Femur (tissue), 1 donor: ENCODE measurements at regions not wholly inside any gene's neighbourhood (a gene's known extent, or its start where the extent isn't known, plus 50 kb on each side); places are given as distances from the start of the nearest gene placed in this dataset.
"Not testable (repeated sequence)": the region's sequence is repeated elsewhere in the genome, so short reads cannot be mapped to it uniquely, and the experiment has no call there.

Source experiments
- DNase-seq: peaks from one replicate; pipeline ENCODE4 v3.0.0-alpha.2; 2017

DNA sequence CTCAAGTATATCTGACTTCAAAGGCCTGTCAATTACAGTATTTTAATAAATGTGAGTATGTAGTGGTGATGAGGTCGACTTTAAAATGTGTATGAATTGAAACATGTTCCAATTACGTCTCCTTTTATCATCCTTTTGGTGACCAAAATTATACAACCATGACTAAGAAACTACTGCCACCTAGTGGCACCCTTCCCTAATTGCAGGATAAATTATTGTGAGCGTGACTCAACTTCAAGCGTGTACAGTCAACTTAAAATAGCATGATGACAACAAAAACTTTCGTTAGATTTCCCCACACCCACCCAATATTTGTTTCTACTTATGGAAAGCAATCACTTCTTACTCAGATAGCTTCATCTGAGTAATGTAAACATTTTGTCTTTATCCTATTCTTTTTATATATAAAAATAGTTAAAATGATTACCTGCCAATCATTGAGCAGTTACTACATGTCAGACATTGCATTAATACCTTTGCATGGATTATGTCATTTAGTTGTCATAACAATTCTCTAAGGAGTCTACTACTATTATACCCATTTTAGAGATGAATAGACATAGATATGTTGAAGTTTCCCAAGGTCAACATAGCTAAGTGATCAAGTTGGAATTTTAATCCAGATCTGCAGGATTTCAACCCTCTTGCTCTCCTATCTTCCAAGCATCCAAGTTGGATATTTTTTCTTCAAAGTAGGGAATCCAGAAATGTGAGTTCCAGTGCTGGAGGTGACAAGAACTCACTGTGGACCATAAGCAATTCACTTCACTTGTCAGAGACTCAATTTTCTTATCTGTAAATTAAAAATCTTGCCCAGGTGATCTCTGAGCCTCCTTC, 106.0 kb downstream of the MEX3B start:
- no peak for DNase-seq

DNA sequence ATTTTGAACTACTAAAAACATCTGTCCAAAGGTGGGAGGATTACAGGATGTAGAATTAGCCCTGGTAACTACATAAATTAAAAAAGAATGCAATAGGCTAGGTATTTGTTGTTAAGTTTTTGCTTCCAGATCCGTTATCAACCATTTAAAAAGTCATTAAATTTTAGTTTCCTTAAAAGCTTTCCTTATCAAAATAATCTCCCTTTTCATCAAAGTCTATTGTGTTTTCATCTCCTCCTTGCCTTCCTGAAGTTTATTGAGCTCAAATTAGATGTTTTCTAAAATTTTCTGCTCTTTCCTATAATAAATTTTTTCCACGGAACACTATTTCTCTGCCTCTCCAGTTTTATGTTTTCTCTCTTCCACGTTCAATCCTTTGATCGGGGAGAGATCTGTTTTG, 108.6 kb downstream of the MEX3B start:
- no peak for DNase-seq

DNA sequence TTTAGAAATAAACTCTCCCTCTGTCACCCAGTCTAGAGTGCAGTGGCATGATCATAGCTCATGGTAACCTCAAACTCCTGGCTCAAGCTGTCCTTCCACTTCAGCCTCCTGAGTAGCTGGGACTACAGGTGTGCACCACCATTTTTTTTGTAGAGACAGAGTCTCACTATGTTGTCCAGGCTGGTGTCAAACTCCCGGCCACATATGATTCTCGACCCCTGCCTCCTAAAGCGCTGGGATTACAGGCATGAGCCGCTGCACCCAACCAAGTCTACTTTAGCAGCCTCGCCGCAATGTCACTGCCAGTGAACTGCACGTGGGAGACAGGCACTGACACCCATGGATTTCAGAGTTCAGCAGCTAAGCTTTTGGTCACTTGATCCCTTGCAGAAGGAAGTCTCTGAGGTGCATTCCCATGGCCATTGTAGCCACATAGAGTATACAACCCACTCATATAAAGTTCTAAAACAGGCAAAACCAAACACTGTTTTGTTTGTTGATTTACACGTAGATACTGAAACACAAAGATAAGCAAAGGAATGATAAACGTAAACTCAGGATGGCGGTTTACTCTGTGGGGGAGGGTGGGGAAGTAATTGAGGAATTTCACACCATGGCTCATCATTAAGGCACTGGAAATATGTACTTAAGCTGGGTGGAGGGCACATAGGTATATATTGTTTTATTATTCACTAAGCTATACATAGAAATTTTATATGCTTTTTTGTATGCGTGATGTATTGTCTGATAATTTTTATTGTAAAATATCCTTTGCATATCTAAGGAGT, 115.0 kb downstream of the MEX3B start:
- DNase-seq, result no peak

DNA sequence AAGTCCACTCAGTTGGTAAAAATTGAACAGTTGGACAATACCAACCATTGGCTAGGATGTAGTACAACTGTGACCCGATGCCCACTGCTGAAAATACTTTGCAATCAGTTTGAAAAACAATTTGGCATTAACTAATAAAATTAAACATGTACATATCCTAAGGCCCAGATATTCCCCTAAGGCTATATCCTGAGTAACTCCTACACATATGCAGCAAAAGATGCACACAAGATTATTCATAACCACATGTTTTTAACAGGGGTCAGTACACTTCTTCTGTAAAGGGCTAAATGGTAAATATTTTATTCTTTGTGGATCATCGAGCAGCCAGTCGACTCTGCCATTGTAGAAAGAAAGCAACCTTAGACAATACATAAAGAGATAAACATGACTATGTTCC, 116.3 kb downstream of the MEX3B start:
- DNase-seq, result no peak

DNA sequence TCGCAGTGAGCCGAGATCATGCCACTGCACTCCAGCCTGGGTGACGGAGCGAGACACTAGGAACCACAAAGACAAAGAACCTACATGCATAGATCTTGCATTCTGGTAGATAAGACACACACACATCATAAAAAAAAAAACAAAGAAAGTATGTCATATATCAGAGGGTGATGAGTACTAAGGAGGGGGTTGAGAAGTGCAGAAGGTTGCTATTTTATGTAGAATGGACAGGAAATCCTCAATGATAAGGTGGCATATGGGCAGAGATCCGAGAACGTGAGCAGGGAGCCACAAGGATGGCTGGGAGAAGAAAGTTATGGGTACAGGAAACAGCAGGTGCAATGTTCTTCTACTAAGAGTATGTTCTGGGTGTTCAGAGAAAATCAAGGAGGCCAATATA, 118.8 kb downstream of the MEX3B start:
- DNase-seq, result no peak

DNA sequence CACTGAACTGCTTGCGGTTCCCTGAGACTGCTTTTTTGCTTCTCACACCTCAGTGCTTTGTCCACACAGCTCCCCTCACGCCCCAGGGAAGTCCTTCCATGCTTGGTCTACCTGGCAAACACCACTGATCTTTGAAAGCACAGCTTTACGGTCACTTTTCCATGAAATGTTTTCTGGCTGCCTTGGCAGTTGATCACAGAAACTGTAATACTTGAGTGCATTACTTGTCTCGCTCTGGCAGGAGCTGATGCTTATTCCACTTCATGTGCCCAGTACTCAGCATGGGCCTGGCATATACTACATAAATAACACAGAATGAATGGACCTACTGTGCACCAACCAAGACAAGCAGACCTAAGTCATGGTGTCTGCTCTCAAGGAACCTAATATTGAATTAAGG, 121.1 kb downstream of the MEX3B start:
- peak; percentile 51 for DNase-seq

DNA sequence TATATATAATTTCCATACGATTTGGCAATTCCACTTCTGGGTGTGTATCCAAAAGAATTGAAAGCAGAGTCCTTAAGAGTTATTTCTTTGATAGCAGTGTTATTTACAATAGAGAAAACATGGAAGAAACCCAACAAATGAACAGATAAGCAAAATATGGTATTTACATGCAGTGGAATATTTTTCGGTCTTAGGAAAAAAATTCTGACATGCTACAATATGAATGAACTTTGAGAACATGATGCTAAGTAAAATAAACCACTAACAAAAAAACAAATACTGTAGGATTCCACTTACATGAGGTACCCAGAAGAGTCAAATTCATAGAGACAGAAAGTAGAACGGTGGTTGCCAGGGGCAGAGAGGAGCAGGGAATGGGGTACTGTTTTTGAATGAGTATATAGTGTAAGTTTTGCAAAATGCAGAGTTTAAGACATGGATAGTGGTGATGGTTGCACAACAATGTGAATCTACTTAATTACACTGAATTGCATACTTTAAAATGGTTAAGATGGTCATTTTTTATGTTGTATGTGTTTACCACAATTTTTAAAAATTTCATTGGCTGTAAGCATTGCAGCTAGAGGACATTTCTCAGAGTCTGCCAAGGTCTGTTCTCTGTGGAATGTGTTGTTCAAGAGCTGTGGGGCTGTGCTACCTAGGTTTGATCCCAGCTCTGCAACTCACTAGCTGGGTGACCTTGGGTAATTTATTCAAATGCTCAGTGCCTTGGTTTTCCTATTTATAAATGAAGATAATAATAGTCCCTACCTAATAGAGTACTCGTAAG, 122.1 kb downstream of the MEX3B start:
- no peak for DNase-seq

DNA sequence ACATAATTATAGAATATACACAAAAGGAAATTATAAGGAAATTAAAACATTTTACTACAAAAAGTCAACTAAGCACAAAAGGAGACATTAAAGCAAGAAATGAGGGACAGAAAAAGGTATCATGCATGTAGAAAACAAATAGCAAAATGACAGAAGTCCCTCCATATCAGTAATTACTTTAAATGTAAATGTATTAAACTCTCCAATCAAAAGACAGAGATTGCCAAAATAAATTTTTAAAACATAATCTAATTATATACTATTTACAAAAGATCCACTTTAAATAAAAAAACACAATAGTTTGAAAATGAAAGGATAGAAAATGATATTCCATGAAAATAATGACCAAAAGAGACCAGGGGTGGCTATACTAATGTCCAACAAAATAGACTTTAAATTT, 123.7 kb downstream of the MEX3B start:
- DNase-seq, result no peak

DNA sequence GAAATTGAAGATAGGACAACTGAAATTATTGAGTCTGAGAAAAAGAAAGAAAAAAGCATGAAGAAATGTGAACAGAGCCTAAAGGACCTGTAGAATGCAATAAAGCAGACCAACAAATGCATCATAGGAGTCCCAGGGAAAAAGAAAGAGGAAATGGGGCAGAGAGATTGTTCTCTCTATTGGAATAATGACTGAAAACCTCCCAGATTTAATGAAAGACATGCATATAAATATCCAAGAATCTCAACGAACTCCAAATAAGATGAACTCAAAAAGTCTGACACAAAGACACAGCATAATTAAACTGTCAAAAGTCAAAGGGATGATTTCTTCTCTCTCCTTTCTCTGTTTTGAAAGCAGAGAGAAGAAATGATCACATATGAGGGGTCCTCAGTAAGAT, 124.7 kb downstream of the MEX3B start:
- DNase-seq, result no peak

DNA sequence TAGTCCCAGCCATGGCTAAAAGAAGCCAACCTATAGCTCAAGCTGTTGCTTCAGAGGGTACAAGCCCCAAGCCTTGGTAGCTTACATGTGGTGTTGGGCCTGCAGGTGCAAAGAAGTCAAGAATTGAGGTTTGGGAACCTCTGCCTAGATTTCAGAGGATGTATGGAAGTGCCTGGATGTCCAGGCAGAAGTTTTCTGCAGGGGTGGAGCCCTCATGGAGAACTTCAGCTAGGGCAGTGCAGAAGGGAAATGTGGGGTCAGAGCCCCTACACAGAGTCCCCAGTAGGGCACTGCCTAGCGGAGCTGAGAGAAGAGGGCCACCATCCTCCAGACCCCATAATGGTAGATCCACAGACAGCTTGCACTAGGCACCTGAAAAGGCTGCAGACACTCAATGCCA, 127.1 kb downstream of the MEX3B start:
- DNase-seq, result not testable (repeated sequence)

DNA sequence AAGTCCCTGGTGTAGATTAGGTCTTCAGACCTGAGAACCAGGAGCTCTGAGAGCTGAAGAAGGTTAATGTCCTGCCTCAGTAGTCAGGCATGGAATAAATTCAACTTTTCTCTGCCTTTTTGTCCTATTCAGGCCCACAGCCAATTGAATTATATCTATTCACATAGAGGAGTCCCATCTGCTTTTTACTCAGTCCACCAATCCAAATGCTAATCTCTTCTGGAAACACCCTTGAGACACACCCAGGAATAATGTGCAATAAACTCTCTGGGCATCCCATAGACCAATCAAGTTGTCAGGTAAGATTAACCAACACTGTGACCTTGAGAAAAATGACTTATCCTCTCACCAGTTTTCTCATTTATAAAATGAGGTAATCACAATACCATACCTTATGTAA, 129.4 kb downstream of the MEX3B start:
- no peak for DNase-seq

DNA sequence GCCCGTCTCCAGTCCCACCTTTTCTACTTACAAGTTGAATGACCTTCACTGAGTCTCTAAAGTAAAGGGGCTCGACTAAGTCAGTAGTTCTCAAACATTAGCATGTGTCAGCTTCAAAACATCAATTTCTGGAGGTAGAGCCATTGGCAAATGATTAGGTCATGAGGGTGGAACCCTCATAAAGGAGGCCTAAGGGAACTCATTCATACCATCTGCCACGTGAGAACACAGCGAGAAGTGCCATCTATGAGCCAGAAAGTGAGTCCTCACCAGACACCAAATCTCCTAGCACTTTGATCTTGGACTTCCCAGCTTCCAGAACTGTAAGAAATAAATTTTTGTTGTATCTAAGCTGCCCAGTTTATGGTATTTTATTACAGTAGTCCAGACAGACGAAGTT, 129.8 kb downstream of the MEX3B start:
- DNase-seq, result no peak

DNA sequence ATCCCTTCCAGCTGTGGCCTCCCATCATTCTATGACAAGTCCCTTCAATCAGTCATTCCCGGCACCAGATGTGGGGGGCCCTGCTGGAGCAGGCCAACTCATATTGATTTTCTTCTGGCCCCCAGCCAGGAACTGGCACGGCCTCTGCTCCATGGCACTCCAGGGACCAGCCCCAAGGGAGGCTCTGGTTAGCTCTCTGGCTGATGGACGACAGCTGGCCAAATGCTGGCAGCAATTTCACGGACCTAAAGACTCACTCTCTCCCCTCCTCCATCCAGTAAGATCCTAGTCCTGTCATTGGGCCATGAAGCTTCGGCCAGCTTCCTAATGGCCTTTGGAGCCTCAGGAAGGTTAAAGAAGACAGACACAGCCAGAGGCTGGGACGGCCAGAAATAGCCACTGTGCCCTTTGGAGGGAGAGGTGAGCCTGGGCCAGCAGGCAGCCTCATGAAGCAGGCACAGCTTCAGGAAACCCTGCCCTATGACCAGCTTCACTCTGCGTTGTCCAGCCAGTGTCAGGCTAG, 131.0 kb downstream of the MEX3B start:
- peak; percentile 81 for DNase-seq

DNA sequence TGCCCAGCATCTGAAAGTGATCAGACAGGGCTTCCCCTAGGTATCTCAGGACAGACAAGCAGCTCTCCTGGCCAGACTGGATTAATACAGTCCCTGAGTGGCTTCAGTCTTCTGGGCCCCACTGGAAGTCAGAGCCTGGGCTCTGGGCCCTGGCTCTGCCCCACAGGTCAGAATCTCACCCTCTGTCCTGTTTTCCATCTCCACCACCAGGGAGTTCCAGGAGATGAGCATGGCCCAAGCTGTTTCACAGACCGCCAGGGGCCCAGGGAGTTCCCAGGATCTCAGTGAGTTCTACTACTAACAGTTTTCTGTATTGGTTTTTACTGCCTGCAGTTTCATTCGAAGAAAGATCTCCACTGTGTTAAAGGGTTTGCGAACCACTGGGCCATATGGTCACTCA, 131.5 kb downstream of the MEX3B start:
- no peak for DNase-seq

DNA sequence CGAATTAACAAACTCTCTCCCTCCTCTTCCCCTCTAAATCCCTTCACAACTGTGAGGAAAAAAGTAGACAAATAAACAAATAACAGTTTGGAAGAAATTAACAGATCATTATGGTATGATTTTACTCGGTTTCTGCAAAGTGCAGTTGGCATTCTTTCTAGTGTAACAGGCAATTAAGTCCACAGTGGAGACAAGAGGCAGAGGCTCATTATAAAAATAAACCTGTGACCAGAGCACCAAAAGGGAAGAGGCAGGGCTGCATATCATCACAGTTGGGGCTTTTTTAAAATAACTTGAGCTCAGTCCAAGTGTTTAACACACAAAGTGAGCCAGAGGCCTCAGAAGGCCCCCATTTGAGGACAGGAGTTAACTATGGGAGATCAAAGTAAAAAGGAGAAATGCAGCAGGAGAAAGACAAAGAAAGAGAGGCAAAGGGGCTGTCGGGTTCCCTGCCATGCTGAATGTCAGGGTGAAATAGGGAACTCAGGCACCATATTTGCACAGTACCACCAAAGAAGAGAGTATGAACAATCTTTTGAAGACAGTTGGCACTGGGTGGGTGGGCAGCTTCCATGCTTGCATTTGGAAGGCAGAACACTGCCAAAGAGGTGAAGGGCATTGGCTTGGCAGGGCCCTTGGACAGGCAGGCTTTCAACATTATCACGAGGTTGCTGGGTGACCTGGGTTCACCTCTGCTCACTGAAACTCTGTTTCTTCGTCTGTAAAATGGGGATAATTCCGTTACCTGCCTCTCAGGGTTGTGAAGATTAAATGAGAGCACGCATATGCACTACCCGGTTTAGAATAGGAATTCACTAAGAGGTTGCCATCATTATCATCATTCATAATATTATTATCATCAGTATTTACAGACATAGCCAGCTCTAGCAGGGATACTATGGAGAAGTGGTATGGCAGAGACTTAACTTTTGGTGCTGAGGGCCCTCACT, 134.5 kb downstream of the MEX3B start:
- DNase-seq, result no peak

DNA sequence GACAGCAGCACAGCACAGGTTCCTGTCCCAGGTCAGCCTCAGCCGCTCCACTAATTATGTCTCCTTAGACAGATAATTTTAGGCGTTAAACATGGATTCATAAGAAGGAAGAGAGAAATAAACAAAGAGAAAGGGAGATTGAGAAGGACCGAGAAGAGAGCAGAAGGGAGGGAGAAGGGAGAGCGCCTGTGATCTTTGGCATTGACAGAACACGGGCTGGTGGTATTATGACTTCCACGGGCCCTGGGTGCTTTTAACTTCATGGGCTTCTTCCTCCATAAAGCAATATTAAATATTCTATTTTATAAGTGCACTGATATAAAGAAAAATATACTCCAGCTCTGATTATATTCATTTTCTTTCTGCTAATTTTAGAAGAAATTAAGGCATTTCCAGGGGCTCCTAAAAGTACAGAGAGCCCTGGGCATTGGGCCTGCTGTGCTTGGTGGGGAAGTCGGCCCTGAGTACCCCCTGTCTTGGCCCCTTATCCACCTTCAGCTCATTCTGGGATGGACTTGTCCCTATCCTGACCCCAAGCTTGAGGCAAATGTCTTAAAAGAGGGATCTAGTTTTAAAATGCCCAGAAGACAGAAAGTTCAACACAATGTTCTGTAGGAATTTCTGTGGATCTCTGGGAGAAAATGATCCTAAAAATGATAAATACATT, 135.3 kb downstream of the MEX3B start:
- no peak for DNase-seq

DNA sequence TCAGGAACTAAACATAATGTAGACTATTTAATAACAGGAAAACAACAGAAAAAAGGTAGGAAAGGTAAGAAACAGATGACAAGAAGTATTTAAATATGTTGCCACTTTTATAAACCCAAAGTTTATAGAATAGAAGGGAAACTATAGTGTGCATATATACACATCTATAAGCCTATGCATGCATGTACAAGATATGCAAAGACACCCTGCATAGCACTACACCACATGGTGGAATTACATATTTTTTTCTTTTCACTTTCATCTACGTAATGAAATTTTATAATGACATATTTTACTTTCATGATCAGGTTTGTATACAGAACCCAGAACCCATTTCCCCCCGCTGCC, 136.8 kb downstream of the MEX3B start:
- no peak for DNase-seq

DNA sequence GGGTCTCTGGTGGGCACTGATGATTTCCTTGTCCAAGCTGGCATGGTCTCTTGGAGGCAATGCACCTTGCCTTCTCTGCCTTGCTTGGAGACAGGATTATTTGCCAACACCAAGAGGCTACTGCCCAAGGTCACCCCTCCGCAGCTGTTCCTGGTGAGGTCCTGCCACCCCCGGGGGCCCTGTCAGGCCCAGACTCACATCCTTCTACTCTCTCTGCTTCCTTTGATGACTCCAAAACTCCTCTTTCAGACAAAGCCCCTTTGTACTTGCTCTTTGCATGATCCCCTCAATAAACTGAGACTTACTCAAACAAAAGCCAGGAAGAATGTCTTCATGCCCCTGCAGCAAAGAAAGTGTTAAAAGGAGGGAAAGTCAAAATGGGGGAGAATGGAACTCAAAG, 137.7 kb downstream of the MEX3B start:
- DNase-seq, result no peak

DNA sequence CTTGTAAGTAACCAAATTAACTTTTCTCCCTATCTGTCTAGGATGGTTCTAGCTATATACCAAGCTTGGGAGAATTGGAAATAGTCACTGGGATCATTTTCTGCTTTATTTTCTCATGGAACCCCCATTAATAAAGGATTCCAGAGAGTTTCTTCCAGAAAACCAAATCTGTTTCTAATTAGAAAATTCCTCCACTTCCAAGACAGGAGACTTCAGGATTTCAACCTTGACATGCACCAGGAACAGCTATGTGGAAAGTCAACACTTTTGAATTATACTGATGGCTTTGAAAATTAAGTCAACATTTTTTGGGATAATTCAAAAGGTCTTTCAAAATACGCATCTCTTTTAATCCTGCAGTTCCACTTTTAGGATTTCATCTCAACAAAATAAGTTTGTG, 138.3 kb downstream of the MEX3B start:
- DNase-seq, result no peak

DNA sequence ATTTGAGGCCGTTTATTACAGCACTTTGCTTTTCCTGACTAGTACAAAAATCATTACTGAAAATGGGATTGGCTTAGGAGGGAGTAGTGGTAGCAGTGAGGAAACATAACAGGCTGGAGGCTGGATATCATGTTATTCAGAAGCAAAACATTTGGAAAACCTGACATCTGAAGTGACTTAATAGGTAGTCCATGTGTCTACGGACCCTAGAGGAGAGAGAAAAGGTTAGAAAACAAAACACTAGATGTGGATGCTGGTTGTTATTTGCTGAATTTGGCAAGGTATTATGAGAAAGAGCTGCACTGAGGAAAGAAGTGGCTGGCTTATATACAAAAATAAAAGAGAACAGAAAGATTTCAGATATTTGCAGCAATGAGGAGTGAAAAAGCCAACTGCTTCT, 139.9 kb downstream of the MEX3B start:
- DNase-seq, result no peak

DNA sequence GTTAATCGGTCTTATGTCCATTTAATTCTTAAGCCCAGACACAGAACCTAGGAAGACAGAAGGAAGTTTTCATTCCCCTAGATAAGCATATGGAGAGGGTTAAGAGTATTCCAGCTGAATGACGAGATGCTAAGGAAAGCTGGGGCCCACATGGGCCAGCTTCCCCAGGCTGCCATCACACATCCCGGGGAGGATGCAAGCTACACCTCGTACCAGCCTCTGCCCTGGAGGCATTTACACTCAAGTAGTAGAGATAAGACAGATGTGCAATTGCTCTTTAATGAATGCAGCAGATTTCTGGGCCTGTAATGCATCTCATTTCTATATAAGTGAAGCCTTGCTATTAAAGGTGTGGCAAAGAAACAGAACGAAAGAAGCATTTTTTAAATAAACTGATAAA, 144.5 kb downstream of the MEX3B start:
- DNase-seq, result no peak

DNA sequence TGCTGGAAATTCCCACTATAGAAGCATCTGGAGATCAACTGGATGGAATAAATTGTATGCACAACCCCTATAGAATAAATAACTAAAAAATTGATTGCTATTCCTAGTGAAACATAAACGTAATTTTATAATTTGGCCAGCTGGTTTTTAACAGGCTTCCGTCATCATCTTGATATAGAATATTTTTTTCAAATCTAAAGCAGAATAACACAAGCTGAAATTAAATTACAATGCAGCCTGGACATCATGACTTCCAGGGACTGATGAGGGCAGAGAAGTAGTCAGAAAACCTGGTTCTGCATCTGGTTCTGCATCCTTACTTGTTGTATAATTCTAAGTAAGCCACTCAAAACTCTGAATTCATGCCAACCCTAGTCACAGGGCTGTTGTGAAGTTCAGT, 146.1 kb downstream of the MEX3B start:
- no peak for DNase-seq
